ENCODE measurements at regions not wholly inside any gene's neighbourhood (a gene's known extent, or its start where the extent isn't known, plus 50 kb on each side); places are given as distances from the start of the nearest gene placed in this dataset.
A peak's percentile ranks its signal among the peaks of the same experiment; 100 is the strongest.

DNA sequence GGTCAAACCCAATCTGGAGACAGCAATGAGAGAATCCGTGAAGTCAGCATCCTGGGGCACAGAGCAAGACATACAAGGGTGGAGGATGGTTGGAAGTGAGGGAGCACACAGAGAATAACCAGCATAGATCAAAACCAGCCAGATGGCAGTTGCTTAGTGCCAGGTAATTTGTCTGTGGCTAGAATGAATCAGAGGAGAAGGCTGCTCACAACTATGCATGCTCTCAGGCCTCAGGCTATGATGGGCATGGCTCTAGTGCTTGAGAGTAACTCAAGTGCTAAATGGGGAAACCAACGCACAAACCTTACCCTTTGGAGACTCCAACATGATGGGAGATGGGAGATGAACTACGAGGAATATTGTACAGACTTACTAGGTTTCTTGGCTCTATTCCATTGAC is 160.8 kb downstream of the DMRT2 start:
- DNase-seq = no peak
- Mint-ChIP-seq H3K36me3 (no peaks in the 10 kb centered on the region), H3K4me1 (no peaks in the 10 kb centered on the region), H3K9me3 (peaks cover 6 to 15% (median 9%) of the 10 kb centered on the region in 7 donors), H3K27ac (peak overlapping the region in 1 of 6 donors; percentile 33), H3K4me3 (no peak overlapping the region), H3K27me3 (peaks cover 0 to 8% (median 5%) of the 10 kb centered on the region in 3 donors)
- ATAC-seq (ENCODE audit: low read depth in 2 of 2) = no peak

DNA sequence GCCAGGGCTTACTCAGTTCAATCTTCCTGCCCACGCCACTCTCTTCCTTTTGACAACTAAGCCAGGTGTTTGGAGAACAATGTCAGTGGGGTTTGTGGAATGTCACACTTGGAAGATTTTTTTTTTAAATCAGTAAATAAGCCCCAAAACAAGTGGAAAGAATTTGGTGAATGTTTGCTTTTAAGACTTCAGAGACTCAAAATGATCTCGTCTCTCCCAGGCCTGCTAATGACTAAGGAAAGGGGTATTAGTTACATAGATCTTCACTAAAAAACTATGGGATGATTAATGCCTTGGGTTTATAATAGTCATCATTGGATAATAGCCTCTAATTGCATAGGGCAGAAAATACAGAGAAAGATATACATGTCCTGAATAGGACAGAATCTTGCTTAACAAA is 166.4 kb downstream of the DMRT2 start:
- ATAC-seq (ENCODE audit: low read depth in 2 of 2) (no peak), DNase-seq (no peak)
- Mint-ChIP-seq H3K27ac (no peak overlapping the region), H3K9me3 (peaks cover 0 to 5% (median 0%) of the 10 kb centered on the region in 7 donors), H3K27me3 (peaks cover 0 to 3% (median 0%) of the 10 kb centered on the region in 3 donors), H3K36me3 (no peaks in the 10 kb centered on the region), H3K4me1 (no peaks in the 10 kb centered on the region), H3K4me3 (no peak overlapping the region)

DNA sequence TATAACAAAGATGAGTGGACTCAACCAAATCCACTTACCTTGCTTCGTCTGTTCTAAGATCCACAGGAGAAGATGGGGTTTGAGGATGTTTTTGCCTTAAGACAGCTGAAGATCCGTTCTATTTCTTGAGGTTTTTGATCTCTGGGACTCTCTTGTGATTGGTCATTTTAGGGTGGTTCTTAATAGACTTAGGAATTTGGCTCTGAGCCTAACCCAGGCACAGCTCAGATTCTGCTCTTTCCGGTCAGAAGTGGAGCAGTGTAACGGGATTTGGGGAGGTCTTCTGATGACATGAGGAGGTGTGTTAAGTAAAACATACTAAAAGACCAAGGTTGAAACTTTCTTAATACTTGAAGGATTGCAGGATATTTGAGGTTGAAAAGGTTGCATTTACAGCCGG is 166.9 kb downstream of the DMRT2 start:
- DNase-seq = no peak
- no peaks in the 10 kb centered on the region for H3K4me1 Mint-ChIP-seq
- H3K27ac Mint-ChIP-seq = no peak overlapping the region
- H3K27me3 Mint-ChIP-seq = peaks cover 0 to 6% (median 0%) of the 10 kb centered on the region in 3 donors
- H3K36me3 Mint-ChIP-seq = no peaks in the 10 kb centered on the region
- no peak overlapping the region for H3K4me3 Mint-ChIP-seq
- ATAC-seq (ENCODE audit: low read depth in 2 of 2) = no peak
- peaks cover 0 to 5% (median 0%) of the 10 kb centered on the region in 7 donors for H3K9me3 Mint-ChIP-seq

DNA sequence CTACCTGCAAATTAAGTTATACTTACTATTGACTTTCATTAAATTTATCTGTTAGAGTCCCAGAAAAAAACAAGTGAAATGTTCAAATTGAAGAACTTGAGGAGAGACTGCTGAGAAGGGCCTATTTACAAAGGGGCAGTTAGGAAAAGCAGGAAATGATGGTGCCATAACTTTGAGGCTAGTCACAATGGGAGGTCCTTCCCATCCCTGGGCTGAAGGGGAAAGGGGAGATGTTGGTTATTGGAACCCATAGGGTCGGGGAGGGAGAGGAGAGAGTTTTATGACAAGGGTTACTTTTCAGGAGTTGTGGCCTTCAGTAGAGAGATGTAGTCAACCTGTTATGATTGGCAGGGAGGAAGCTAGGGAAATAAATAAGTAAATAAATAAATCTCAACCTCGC is 169.1 kb downstream of the DMRT2 start:
- no peak overlapping the region for H3K27ac Mint-ChIP-seq

DNA sequence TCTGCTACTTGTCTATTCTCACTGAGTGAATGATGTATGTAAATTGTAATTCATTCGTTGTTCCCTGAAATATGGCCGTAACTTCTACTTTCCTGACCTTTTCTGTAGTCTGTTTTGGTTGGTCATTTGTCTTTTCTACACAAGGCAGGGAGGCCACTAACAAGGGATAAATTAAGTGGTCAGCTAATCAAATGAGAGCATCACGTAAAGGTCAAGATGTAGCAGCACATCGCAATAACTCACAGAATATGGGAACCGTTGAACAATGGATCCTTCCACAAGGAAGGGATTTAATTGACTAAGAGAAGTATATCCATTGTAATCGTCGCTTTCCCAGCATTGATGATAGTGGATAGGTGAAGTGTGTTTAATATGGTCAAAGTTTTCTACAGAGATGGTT is 171.1 kb downstream of the DMRT2 start:
- H3K36me3 Mint-ChIP-seq = no peaks in the 10 kb centered on the region
- H3K27ac Mint-ChIP-seq = no peak overlapping the region
- no peaks in the 10 kb centered on the region for H3K4me1 Mint-ChIP-seq
- no peak for ATAC-seq (ENCODE audit: low read depth in 2 of 2)
- no peak for DNase-seq
- peaks cover 0 to 5% (median 0%) of the 10 kb centered on the region in 7 donors for H3K9me3 Mint-ChIP-seq
- no peak overlapping the region for H3K4me3 Mint-ChIP-seq
- peaks cover 0 to 6% (median 0%) of the 10 kb centered on the region in 3 donors for H3K27me3 Mint-ChIP-seq

More for the DNA sequence above, 169.1 kb downstream of the DMRT2 start:
- Mint-ChIP-seq H3K4me3 (no peak overlapping the region), H3K4me1 (no peaks in the 10 kb centered on the region), H3K27me3 (peaks cover 0 to 6% (median 0%) of the 10 kb centered on the region in 3 donors), H3K9me3 (peaks cover 0 to 5% (median 0%) of the 10 kb centered on the region in 7 donors), H3K36me3 (no peaks in the 10 kb centered on the region)
- ATAC-seq (ENCODE audit: low read depth in 2 of 2) = no peak
- no peak for DNase-seq

DNA sequence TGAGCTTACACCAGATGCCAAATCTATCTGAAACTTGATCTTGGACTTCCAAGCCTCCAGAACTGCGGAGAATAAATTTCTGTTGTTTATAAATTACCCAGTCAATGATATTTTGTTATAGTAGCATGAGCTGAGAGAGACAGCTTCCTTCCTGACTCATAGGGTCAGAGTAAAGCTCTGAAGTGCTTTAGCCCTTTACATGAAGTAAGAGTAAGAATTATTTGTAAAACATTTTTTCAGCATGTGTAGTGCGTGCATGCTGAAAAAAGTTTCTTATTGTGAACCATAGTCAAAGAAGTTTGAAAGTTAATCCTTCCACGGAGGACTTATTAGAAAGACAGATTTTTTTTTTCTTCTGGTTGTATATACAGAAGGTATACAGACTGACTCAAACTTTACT is 172.4 kb downstream of the DMRT2 start:
- Mint-ChIP-seq H3K9me3 (peaks cover 0 to 5% (median 0%) of the 10 kb centered on the region in 7 donors), H3K4me3 (no peak overlapping the region), H3K27me3 (peaks cover 0 to 6% (median 0%) of the 10 kb centered on the region in 3 donors), H3K27ac (no peak overlapping the region), H3K36me3 (no peaks in the 10 kb centered on the region), H3K4me1 (no peaks in the 10 kb centered on the region)
- DNase-seq (no peak), ATAC-seq (ENCODE audit: low read depth in 2 of 2) (no peak)

DNA sequence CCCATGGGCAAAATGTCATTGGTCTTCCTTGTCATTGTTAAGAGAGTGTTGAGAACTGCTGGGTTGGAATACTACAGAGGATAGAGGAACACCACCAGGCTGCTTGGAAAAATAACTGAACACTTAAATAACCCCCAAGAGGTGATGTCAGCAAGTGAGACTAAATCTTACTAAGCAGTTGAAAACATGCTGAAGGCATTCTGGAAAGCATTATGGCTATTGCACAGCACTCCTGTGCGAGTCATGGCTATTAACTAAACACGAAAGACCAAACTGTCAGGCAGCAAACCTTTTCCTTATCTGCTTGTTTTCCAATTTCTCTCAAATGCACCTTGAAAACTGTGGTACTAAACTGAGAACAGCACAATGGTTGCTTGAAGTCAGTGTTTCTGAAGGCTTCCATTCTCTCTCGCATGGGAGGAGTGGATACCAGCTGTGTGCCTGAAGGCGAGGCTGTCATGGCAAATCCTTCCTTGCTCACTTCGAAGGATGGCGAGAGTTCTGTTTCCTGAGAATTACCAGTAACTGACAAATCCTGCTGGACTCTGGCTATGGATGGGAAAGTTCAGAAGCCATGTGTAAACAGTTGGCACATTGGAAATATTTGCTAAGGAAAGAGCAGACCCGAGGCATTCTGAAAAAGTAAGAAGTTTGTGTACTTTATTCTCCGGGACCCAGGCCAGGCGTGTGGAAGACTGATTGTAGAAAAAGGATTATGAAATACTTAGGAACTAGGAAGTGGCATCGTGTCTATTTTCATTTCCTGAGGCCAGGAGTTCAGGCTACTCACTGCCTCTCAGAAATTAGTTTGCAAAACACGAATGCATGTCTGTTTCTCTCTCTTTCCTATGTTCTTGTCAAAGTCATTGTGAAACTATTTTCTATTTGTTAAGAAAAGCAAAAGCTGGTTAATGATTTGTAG is 182.1 kb downstream of the DMRT2 start:
- Mint-ChIP-seq H3K4me3 (no peak overlapping the region), H3K27ac (no peak overlapping the region), H3K4me1 (no peaks in the 10 kb centered on the region), H3K36me3 (no peaks in the 10 kb centered on the region), H3K27me3 (peaks cover 0 to 7% (median 0%) of the 10 kb centered on the region in 3 donors), H3K9me3 (peaks cover 0 to 8% (median 0%) of the 10 kb centered on the region in 7 donors)
- no peak for DNase-seq
- no peak for ATAC-seq (ENCODE audit: low read depth in 2 of 2)

DNA sequence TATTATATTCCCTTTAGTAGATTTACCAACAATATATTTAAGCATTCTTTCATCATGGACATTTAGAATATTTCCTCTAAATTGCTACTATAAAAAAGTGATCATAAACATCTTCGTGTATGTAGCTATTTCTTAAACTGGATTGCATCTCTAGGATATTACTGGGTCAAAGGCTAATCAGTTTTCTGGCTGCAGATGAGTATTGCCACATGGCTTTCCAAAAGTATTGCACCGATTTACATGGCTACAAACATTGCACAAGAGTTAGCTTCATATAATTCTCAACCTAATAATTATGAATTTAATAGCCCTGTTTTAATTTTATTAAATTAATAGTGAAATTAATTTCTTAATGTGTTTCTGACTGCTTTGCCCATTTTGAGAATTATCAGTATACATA is 183.4 kb downstream of the DMRT2 start:
- Mint-ChIP-seq H3K4me1 (no peaks in the 10 kb centered on the region), H3K9me3 (peaks cover 0 to 12% (median 0%) of the 10 kb centered on the region in 7 donors), H3K36me3 (no peaks in the 10 kb centered on the region), H3K4me3 (no peak overlapping the region), H3K27me3 (peaks cover 0 to 8% (median 0%) of the 10 kb centered on the region in 3 donors), H3K27ac (no peak overlapping the region)
- no peak for ATAC-seq (ENCODE audit: low read depth in 2 of 2)
- no peak for DNase-seq

DNA sequence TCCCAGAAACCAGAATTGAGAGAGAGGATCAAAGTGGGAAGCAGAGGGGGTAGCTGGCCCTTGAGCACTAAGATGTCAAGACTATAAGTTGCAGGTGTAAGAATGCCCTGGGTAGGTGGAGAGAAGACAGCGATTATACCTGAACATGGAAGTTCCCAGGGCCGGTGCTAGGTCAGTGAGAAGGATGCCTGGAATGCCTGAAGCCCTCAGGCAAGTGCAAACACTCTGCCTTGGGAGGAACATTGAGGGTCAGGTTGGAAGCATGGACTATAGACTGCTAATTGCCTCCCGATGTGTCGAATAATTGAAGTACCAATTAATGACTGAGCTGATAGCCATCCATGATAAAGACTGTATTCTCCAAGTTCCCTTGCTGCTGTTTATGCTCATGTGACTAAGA is 185.5 kb downstream of the DMRT2 start:
- DNase-seq (no peak), ATAC-seq (ENCODE audit: low read depth in 2 of 2) (no peak)
- peaks cover 0 to 8% (median 4%) of the 10 kb centered on the region in 3 donors for H3K27me3 Mint-ChIP-seq
- H3K4me1 Mint-ChIP-seq = no peaks in the 10 kb centered on the region
- H3K4me3 Mint-ChIP-seq = no peak overlapping the region
- H3K27ac Mint-ChIP-seq = no peak overlapping the region
- H3K36me3 Mint-ChIP-seq = no peaks in the 10 kb centered on the region
- H3K9me3 Mint-ChIP-seq = peaks cover 0 to 12% (median 0%) of the 10 kb centered on the region in 7 donors

DNA sequence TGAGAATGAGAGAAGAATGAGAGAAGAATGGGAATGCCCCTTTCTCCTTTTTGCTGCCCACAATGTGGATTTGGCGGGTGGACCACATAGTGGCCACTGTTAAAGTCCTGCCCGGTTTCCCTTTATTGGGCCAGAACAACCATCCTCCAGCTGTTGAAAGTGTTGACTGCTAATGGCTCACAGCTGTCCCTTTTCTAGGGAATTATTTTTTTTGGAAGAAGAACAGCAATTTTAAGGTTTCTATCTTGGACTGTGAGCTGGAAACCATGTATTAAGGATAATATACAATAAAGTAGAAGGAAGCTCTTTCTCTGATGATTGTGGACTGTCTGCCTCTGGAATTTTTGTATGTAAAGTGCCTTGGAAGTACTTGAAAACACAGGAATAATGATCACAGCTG is 185.9 kb downstream of the DMRT2 start:
- Mint-ChIP-seq H3K36me3 (no peaks in the 10 kb centered on the region), H3K27ac (no peak overlapping the region), H3K4me3 (no peak overlapping the region), H3K27me3 (peaks cover 0 to 8% (median 4%) of the 10 kb centered on the region in 3 donors), H3K4me1 (no peaks in the 10 kb centered on the region), H3K9me3 (peaks cover 0 to 12% (median 0%) of the 10 kb centered on the region in 7 donors)
- DNase-seq (no peak), ATAC-seq (ENCODE audit: low read depth in 2 of 2) (no peak)

DNA sequence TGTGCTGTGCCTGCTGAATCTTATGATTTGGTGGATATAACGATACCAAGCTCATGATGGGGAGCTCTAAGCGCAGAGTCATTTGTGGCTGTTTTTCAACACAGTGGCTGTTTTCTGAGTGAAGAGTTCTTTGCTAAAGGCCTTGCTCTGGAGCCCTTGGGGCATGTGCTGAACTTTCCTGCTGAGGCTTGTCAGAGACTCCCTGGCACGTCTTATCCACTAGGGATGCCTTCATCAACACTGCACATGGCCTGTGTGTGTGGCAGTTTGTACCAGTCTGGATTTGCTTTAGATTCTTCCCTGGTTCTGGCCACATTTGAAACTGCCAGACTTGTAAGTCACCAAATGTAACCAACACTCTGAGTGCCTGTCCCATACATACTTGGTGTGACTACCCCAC is 188.2 kb downstream of the DMRT2 start:
- ATAC-seq (ENCODE audit: low read depth in 2 of 2) = no peak
- no peaks in the 10 kb centered on the region for H3K4me1 Mint-ChIP-seq

DNA sequence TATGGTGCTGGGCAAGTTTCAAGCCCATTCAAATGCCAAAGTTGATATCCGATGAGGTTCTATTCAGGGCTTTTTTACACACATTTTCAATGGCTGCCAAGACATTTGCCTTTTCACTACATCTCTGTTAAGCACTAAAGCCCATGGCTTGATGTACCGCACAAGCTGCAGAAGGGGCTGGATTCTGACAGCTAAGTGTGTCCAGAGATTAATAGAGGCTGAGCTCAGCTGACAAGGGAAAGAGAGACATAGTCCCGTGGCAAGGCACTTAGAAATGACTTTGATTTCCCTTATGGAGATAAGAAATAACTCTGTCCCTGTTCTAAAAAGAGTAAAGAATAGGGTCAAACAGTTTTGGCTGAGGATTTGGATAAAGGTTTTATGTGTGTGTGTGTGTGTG is 198.6 kb downstream of the DMRT2 start:
- no peaks in the 10 kb centered on the region for H3K27me3 Mint-ChIP-seq
- ATAC-seq (ENCODE audit: low read depth in 2 of 2) (no peak), DNase-seq (no peak)
- no peaks in the 10 kb centered on the region for H3K36me3 Mint-ChIP-seq
- no peak overlapping the region for H3K4me3 Mint-ChIP-seq
- no peaks in the 10 kb centered on the region for H3K4me1 Mint-ChIP-seq
- H3K9me3 Mint-ChIP-seq = peaks cover 0 to 4% (median 0%) of the 10 kb centered on the region in 7 donors
- no peak overlapping the region for H3K27ac Mint-ChIP-seq

More for the DNA sequence above, 188.2 kb downstream of the DMRT2 start:
- H3K36me3 Mint-ChIP-seq = no peaks in the 10 kb centered on the region
- DNase-seq = no peak
- peaks cover 0 to 8% (median 4%) of the 10 kb centered on the region in 3 donors for H3K27me3 Mint-ChIP-seq
- H3K9me3 Mint-ChIP-seq = peaks cover 0 to 12% (median 0%) of the 10 kb centered on the region in 7 donors
- H3K4me3 Mint-ChIP-seq = no peak overlapping the region
- no peak overlapping the region for H3K27ac Mint-ChIP-seq

DNA sequence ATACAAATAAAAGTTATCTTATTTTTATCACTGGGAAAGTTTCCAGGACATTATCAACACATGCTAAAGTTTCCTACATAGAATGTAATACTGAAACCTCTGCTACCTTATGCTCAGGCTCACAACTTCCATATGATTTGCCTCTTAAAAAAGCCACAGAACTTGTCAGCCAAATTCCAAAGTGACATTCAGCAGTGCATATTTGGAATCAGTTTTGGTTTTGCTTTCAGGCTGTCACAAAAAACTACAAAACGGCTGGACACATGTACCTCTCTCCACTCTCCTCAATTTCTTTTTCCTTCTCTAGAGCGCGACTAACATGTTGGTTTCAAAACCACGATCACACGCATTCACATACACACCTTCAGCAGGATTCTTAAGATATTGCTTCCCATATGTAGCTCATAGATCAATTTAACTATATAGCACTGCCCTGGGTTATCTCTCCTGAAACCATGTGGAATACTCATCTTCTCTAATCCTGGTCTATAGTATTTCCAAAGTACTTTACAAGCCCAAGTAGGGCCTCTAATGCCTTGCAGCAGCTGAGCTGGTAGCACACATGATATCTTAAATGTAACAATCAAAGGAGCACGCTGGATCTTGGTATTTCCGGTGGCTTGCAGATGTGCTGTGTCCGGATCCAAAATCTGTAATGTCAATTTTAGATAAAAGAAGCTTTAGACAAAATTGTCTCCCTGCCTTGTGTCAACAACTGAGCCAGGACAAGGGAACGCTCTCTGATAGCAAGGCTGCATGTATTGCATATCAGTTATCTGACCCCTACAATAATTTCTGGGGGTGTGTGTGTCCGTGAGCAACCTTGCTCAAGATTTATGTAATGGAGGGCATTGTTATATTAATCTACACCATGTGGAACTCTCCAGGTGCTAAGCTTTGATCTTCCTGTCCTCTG is 203.2 kb downstream of the DMRT2 start:
- ATAC-seq (ENCODE audit: low read depth in 2 of 2) (no peak), DNase-seq (no peak)
- Mint-ChIP-seq H3K4me1 (no peaks in the 10 kb centered on the region), H3K27me3 (no peaks in the 10 kb centered on the region), H3K36me3 (no peaks in the 10 kb centered on the region), H3K4me3 (no peak overlapping the region), H3K9me3 (no peaks in the 10 kb centered on the region), H3K27ac (no peak overlapping the region)
